ENCODE measurements at regions not wholly inside any gene's neighbourhood (a gene's known extent, or its start where the extent isn't known, plus 50 kb on each side); places are given as distances from the start of the nearest gene placed in this dataset.

DNA sequence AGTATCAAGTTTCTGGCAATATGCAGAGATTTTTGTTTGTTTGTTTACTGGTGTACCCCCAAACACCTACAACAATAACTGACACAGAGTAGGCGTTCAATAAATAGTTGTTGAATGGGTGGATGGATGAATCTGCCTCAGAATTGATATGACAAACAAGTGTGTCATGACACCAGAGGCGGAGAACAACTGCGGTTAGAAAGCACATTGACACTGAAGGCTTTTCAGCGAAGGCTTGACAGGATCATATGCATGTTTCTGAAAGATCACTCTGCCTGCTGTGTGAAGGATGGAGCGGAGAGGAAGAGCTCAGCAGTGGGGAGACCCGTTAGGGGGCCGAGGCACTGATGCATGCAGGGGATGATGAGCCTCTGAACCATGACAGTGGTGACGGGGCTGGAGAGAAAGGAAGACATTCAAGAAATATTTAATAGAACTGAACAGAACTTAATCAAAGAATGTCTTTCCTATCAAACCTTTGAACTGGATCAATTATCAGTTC is 108.5 kb upstream of the USP47 start:
- DNase-seq: no peak
- 95% methylated on average over 6 of the region's 8 CpGs for WGBS (ENCODE audit: insufficient coverage)

GRCh38 chr11:11732116-11732515 is 109.7 kb upstream of the USP47 start:
- no peak for DNase-seq

More for the DNA sequence above, 108.5 kb upstream of the USP47 start:
- ChIA-PET CTCF (no interaction called here), POLR2A (no interaction called here)
- no peak overlapping the region for H3K27ac ChIP-seq (ENCODE audit: insufficient read depth in 1 of 2, low read depth in 1 of 2, low read length in 2 of 2, poor library complexity in 1 of 2, severe bottlenecking in 2 of 2)
- H3K4me1 ChIP-seq (ENCODE audit: control extremely low read depth in 1 of 4, control insufficient read depth in 4 of 4, insufficient read depth in 4 of 4, low read length in 3 of 4): no peaks in the 10 kb centered on the region
- H3K9me3 ChIP-seq (ENCODE audit: control extremely low read depth in 1 of 5, control insufficient read depth in 4 of 5, insufficient read depth in 2 of 5, low read depth in 1 of 5, low read length in 4 of 5): no peaks in the 10 kb centered on the region
- H3K27me3 ChIP-seq (replicated peaks in 2 of 5; ENCODE audit: control insufficient read depth in 4 of 5, insufficient read depth in 5 of 5, low read length in 4 of 5): peaks cover 0 to 4% (median 0%) of the 10 kb centered on the region in 5 experiments
- H3K4me3 ChIP-seq (ENCODE audit: control insufficient read depth in 1 of 7, extremely low read depth in 1 of 7, insufficient read depth in 4 of 7, low read depth in 2 of 7, low read length in 6 of 7): no peak overlapping the region
- H3K36me3 ChIP-seq (ENCODE audit: control insufficient read depth in 4 of 4, insufficient read depth in 4 of 4, low read length in 3 of 4): no peaks in the 10 kb centered on the region

DNA sequence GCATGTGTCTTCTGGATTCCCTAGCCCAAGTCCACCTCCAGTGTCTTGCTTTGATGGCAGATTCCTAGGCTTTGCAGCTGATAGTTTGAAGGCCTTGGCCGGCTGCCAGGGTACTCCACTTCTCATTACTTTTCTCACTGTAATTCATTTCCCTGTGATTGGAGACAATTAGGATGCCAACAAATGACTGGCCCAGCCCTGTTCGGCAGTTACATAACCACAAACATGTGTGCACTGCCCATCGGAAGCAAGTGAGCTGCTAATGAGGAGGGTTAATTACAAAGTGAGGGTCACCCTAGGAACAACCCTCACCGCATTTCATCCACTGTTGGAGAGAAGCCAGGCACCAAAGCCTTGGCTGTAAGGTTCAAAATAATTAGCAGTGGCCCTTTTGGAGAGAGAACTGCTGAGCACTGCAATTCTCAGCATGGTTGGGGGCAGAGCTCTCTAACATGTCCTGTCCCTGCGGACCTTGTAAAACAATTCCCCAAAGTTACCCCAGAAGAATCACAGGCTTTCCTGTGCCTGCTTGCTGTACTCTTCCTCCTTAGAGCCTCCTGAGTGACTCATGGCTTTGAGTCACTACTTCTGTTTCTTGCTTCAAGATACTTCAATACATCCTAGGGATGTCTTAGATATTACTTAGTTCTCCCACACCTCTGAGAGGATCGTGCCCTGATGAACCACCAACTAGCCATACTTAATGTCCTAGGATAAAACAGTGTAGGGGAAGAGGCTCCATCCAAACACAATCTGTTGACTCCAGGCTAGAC is 109.7 kb upstream of the GALNT18 start:
- Histone ChIP-seq H3K27ac (ENCODE audit: insufficient read depth in 1 of 2, low read depth in 1 of 2, low read length in 2 of 2, poor library complexity in 1 of 2, severe bottlenecking in 2 of 2) (no peak overlapping the region), H3K4me1 (ENCODE audit: control extremely low read depth in 1 of 4, control insufficient read depth in 4 of 4, insufficient read depth in 4 of 4, low read length in 3 of 4) (no peaks in the 10 kb centered on the region), H3K36me3 (ENCODE audit: control insufficient read depth in 4 of 4, insufficient read depth in 4 of 4, low read length in 3 of 4) (no peaks in the 10 kb centered on the region), H3K4me3 (ENCODE audit: control insufficient read depth in 1 of 7, extremely low read depth in 1 of 7, insufficient read depth in 4 of 7, low read depth in 2 of 7, low read length in 6 of 7) (no peak overlapping the region), H3K27me3 (replicated peaks in 2 of 5; ENCODE audit: control insufficient read depth in 4 of 5, insufficient read depth in 5 of 5, low read length in 4 of 5) (peaks cover 0 to 7% (median 0%) of the 10 kb centered on the region in 5 experiments), H3K9me3 (ENCODE audit: control extremely low read depth in 1 of 5, control insufficient read depth in 4 of 5, insufficient read depth in 2 of 5, low read depth in 1 of 5, low read length in 4 of 5) (no peaks in the 10 kb centered on the region)
- 87% methylated on average over 4 of the region's 6 CpGs for WGBS (ENCODE audit: insufficient coverage)
- ChIA-PET CTCF (no interaction called here), POLR2A (no interaction called here)
- no peak for DNase-seq

More at GRCh38 chr11:11732116-11732515, 109.7 kb upstream of the USP47 start:
- H3K36me3 ChIP-seq (ENCODE audit: control insufficient read depth in 4 of 4, insufficient read depth in 4 of 4, low read length in 3 of 4): no peaks in the 10 kb centered on the region
- ChIA-PET CTCF (no interaction called here), POLR2A (no interaction called here)
- WGBS (ENCODE audit: insufficient coverage): 93% methylated on average over 2 of the region's 3 CpGs
- peaks cover 0 to 4% (median 0%) of the 10 kb centered on the region in 5 experiments for H3K27me3 ChIP-seq (replicated peaks in 2 of 5; ENCODE audit: control insufficient read depth in 4 of 5, insufficient read depth in 5 of 5, low read length in 4 of 5)
- no peaks in the 10 kb centered on the region for H3K4me1 ChIP-seq (ENCODE audit: control extremely low read depth in 1 of 4, control insufficient read depth in 4 of 4, insufficient read depth in 4 of 4, low read length in 3 of 4)
- no peaks in the 10 kb centered on the region for H3K9me3 ChIP-seq (ENCODE audit: control extremely low read depth in 1 of 5, control insufficient read depth in 4 of 5, insufficient read depth in 2 of 5, low read depth in 1 of 5, low read length in 4 of 5)
- H3K27ac ChIP-seq (ENCODE audit: insufficient read depth in 1 of 2, low read depth in 1 of 2, low read length in 2 of 2, poor library complexity in 1 of 2, severe bottlenecking in 2 of 2): no peak overlapping the region
- no peak overlapping the region for H3K4me3 ChIP-seq (ENCODE audit: control insufficient read depth in 1 of 7, extremely low read depth in 1 of 7, insufficient read depth in 4 of 7, low read depth in 2 of 7, low read length in 6 of 7)

GRCh38 chr11:11728386-11728785 is 106.6 kb upstream of the GALNT18 start:
- POLR2A ChIA-PET: no interaction called here
- Histone ChIP-seq H3K4me1 (ENCODE audit: control extremely low read depth in 1 of 4, control insufficient read depth in 4 of 4, insufficient read depth in 4 of 4, low read length in 3 of 4) (no peaks in the 10 kb centered on the region), H3K36me3 (ENCODE audit: control insufficient read depth in 4 of 4, insufficient read depth in 4 of 4, low read length in 3 of 4) (no peaks in the 10 kb centered on the region), H3K4me3 (ENCODE audit: control insufficient read depth in 1 of 7, extremely low read depth in 1 of 7, insufficient read depth in 4 of 7, low read depth in 2 of 7, low read length in 6 of 7) (no peak overlapping the region), H3K9me3 (ENCODE audit: control extremely low read depth in 1 of 5, control insufficient read depth in 4 of 5, insufficient read depth in 2 of 5, low read depth in 1 of 5, low read length in 4 of 5) (no peaks in the 10 kb centered on the region), H3K27me3 (replicated peaks in 2 of 5; ENCODE audit: control insufficient read depth in 4 of 5, insufficient read depth in 5 of 5, low read length in 4 of 5) (peaks cover 0 to 5% (median 0%) of the 10 kb centered on the region in 5 experiments), H3K27ac (ENCODE audit: insufficient read depth in 1 of 2, low read depth in 1 of 2, low read length in 2 of 2, poor library complexity in 1 of 2, severe bottlenecking in 2 of 2) (no peak overlapping the region)
- WGBS (ENCODE audit: insufficient coverage): 100% methylated on average over 1 of the region's 2 CpGs
- no peak for DNase-seq
- CTCF ChIA-PET: interaction anchor here (1.2 kb wide), 1 partner anchor 8 kb away, joined by 3 read pairs; no protein-coding TSS in a partner anchor

DNA sequence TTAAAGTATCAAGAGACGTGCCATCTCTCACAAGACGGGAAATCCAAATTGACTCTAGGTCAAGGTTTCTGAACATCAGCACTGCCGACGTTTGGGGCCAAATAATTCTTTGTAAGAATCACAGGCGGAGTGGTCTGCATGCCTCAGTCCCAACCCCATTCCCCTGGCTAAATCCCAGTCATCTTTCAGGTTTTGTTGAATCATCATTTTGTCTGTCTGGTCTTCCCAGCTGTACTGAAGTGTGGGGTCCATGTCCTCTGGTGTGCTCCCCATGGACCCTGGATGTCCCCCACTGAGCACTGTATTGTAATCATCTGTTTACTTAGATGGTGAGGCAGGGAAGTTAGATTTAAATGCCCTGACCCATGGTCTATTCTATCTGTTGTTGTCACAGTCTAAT is 103.6 kb upstream of the GALNT18 start:
- no peak overlapping the region for H3K27ac ChIP-seq (ENCODE audit: insufficient read depth in 1 of 2, low read depth in 1 of 2, low read length in 2 of 2, poor library complexity in 1 of 2, severe bottlenecking in 2 of 2)
- peaks cover 0 to 5% (median 0%) of the 10 kb centered on the region in 5 experiments for H3K27me3 ChIP-seq (replicated peaks in 2 of 5; ENCODE audit: control insufficient read depth in 4 of 5, insufficient read depth in 5 of 5, low read length in 4 of 5)
- DNase-seq: no peak
- CTCF ChIA-PET: no interaction called here
- no peaks in the 10 kb centered on the region for H3K36me3 ChIP-seq (ENCODE audit: control insufficient read depth in 4 of 4, insufficient read depth in 4 of 4, low read length in 3 of 4)
- WGBS (ENCODE audit: insufficient coverage): 92% methylated on average over 5 of the region's 5 CpGs
- H3K4me1 ChIP-seq (ENCODE audit: control extremely low read depth in 1 of 4, control insufficient read depth in 4 of 4, insufficient read depth in 4 of 4, low read length in 3 of 4): no peaks in the 10 kb centered on the region
- POLR2A ChIA-PET: no interaction called here
- H3K4me3 ChIP-seq (ENCODE audit: control insufficient read depth in 1 of 7, extremely low read depth in 1 of 7, insufficient read depth in 4 of 7, low read depth in 2 of 7, low read length in 6 of 7): no peak overlapping the region
- peaks cover 0 to 6% (median 0%) of the 10 kb centered on the region in 5 experiments for H3K9me3 ChIP-seq (ENCODE audit: control extremely low read depth in 1 of 5, control insufficient read depth in 4 of 5, insufficient read depth in 2 of 5, low read depth in 1 of 5, low read length in 4 of 5)

- CTCF ChIA-PET: no interaction called here
- peaks cover 0 to 5% (median 0%) of the 10 kb centered on the region in 5 experiments for H3K27me3 ChIP-seq (replicated peaks in 2 of 5; ENCODE audit: control insufficient read depth in 4 of 5, insufficient read depth in 5 of 5, low read length in 4 of 5)
- no peaks in the 10 kb centered on the region for H3K4me1 ChIP-seq (ENCODE audit: control extremely low read depth in 1 of 4, control insufficient read depth in 4 of 4, insufficient read depth in 4 of 4, low read length in 3 of 4)
- no peak overlapping the region for H3K27ac ChIP-seq (ENCODE audit: insufficient read depth in 1 of 2, low read depth in 1 of 2, low read length in 2 of 2, poor library complexity in 1 of 2, severe bottlenecking in 2 of 2)
- H3K4me3 ChIP-seq (ENCODE audit: control insufficient read depth in 1 of 7, extremely low read depth in 1 of 7, insufficient read depth in 4 of 7, low read depth in 2 of 7, low read length in 6 of 7): no peak overlapping the region
- H3K36me3 ChIP-seq (ENCODE audit: control insufficient read depth in 4 of 4, insufficient read depth in 4 of 4, low read length in 3 of 4): no peaks in the 10 kb centered on the region
- no peak for DNase-seq
- WGBS (ENCODE audit: insufficient coverage): no CpG with 5 or more reads among the region's 2 CpGs
- peaks cover 0 to 6% (median 0%) of the 10 kb centered on the region in 5 experiments for H3K9me3 ChIP-seq (ENCODE audit: control extremely low read depth in 1 of 5, control insufficient read depth in 4 of 5, insufficient read depth in 2 of 5, low read depth in 1 of 5, low read length in 4 of 5)
- POLR2A ChIA-PET: no interaction called here
Measured at GRCh38 chr11:11724994-11725393, 103.2 kb upstream of the GALNT18 start.

DNA sequence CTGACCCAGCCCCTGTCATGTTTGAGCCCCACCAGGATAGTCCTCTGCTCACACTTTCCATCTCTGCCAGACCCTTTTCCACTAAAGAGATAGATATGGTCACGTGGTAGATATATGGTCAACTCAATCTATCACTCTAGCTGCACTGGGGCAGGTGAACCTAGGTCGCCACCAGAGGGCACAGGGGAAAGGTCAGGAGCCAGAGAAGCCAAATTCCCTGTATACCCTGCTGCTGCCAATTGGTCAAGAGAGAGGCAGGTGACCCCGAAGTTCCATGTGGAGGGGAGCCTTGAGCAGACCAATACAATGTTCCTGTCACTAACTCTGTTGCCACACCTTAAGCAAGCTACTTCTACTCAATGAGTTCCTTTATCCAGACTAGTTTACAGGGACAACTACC is 101.1 kb upstream of the GALNT18 start:
- H3K27ac ChIP-seq (ENCODE audit: insufficient read depth in 1 of 2, low read depth in 1 of 2, low read length in 2 of 2, poor library complexity in 1 of 2, severe bottlenecking in 2 of 2): no peak overlapping the region
- POLR2A ChIA-PET: no interaction called here
- H3K36me3 ChIP-seq (ENCODE audit: control insufficient read depth in 4 of 4, insufficient read depth in 4 of 4, low read length in 3 of 4): no peaks in the 10 kb centered on the region
- peaks cover 0 to 6% (median 0%) of the 10 kb centered on the region in 5 experiments for H3K9me3 ChIP-seq (ENCODE audit: control extremely low read depth in 1 of 5, control insufficient read depth in 4 of 5, insufficient read depth in 2 of 5, low read depth in 1 of 5, low read length in 4 of 5)
- H3K27me3 ChIP-seq (replicated peaks in 2 of 5; ENCODE audit: control insufficient read depth in 4 of 5, insufficient read depth in 5 of 5, low read length in 4 of 5): peaks cover 0 to 3% (median 2%) of the 10 kb centered on the region in 5 experiments
- whole genome bisulfite sequencing (ENCODE audit: insufficient coverage): 90% methylated on average over 2 of the region's 3 CpGs
- DNase-seq: no peak
- H3K4me1 ChIP-seq (ENCODE audit: control extremely low read depth in 1 of 4, control insufficient read depth in 4 of 4, insufficient read depth in 4 of 4, low read length in 3 of 4): no peaks in the 10 kb centered on the region
- CTCF ChIA-PET: interaction anchor here (1.2 kb wide), 1 partner anchor 20 kb away, joined by 3 read pairs; no protein-coding TSS in a partner anchor
- H3K4me3 ChIP-seq (ENCODE audit: control insufficient read depth in 1 of 7, extremely low read depth in 1 of 7, insufficient read depth in 4 of 7, low read depth in 2 of 7, low read length in 6 of 7): no peak overlapping the region
